COLO829 (cell line): ENCODE measurements at regions not wholly inside any gene's neighbourhood (a gene's known extent, or its start where the extent isn't known, plus 50 kb on each side); places are given as distances from the start of the nearest gene placed in this dataset.
"Not testable (repeated sequence)": the region's sequence is repeated elsewhere in the genome, so short reads cannot be mapped to it uniquely, and the experiment has no call there.

Source experiments
- DNase-seq: peaks from one replicate; pipeline ENCODE4 v3.0.0; 2012; ENCODE audit warnings: low spot score

- DNase-seq: no peak
Measured at GRCh38 chr17:71872843-71873485, 247.9 kb upstream of the SOX9 start.

- DNase-seq: not testable (repeated sequence)
Measured at GRCh38 chr17:71874773-71875172, 246.0 kb upstream of the SOX9 start.

- DNase-seq: peak; percentile 9
Measured at GRCh38 chr17:71878271-71878670, 242.5 kb upstream of the SOX9 start.

GRCh38 chr17:71878998-71879397, 241.8 kb upstream of the SOX9 start:
- no peak for DNase-seq

GRCh38 chr17:71881041-71881440, 239.8 kb upstream of the SOX9 start:
- no peak for DNase-seq

- no peak for DNase-seq
Measured at GRCh38 chr17:71881581-71881980, 239.2 kb upstream of the SOX9 start.

- DNase-seq: no peak
Measured at GRCh38 chr17:71883258-71883657, 237.6 kb upstream of the SOX9 start.

GRCh38 chr17:71883845-71884244, 237.0 kb upstream of the SOX9 start:
- no peak for DNase-seq

- DNase-seq: no peak
Measured at GRCh38 chr17:71885662-71886061, 235.2 kb upstream of the SOX9 start.

GRCh38 chr17:71899317-71899716, 221.5 kb upstream of the SOX9 start:
- no peak for DNase-seq

- DNase-seq: no peak
Measured at GRCh38 chr17:71900621-71901229, 220.1 kb upstream of the SOX9 start.

GRCh38 chr17:71902894-71903506, 217.8 kb upstream of the SOX9 start:
- DNase-seq: no peak

- DNase-seq: no peak
Measured at GRCh38 chr17:71905376-71906031, 215.3 kb upstream of the SOX9 start.

GRCh38 chr17:71909155-71909554, 211.7 kb upstream of the SOX9 start:
- no peak for DNase-seq

- DNase-seq: no peak
Measured at GRCh38 chr17:71910002-71910401, 210.8 kb upstream of the SOX9 start.

- no peak for DNase-seq
Measured at GRCh38 chr17:71914042-71914441, 206.8 kb upstream of the SOX9 start.

GRCh38 chr17:71914812-71915211, 206.0 kb upstream of the SOX9 start:
- no peak for DNase-seq

GRCh38 chr17:71917715-71918114, 203.1 kb upstream of the SOX9 start:
- no peak for DNase-seq

GRCh38 chr17:71919186-71919585, 201.6 kb upstream of the SOX9 start:
- no peak for DNase-seq

GRCh38 chr17:71919896-71920295, 200.9 kb upstream of the SOX9 start:
- no peak for DNase-seq

GRCh38 chr17:71921796-71922195, 199.0 kb upstream of the SOX9 start:
- DNase-seq: no peak

- peak; percentile 9 for DNase-seq
Measured at GRCh38 chr17:71922439-71922838, 198.4 kb upstream of the SOX9 start.

- DNase-seq: no peak
Measured at GRCh38 chr17:71926746-71927398, 193.9 kb upstream of the SOX9 start.
